ENCODE measurements at regions not wholly inside any gene's neighbourhood (a gene's known extent, or its start where the extent isn't known, plus 50 kb on each side); places are given as distances from the start of the nearest gene placed in this dataset.

- intact Hi-C loops (cut with micrococcal nuclease) = no loop called here
- Histone ChIP-seq H3K9me1 (replicated peaks; ENCODE audit: control insufficient read depth, extremely low read depth, insufficient read depth, low read length) (no peaks in the 10 kb centered on the region), H3K79me2 (ENCODE audit: control insufficient read depth, insufficient read depth, low read length) (no peaks in the 10 kb centered on the region), H2AFZ (ENCODE audit: low read depth, low read length) (no peak overlapping the region), H3K9ac (replicated peaks; ENCODE audit: extremely low read depth, insufficient read depth, low read length) (no peak overlapping the region), H4K20me1 (replicated peaks; ENCODE audit: control insufficient read depth, extremely low read depth, insufficient read depth, low read length) (no peaks in the 10 kb centered on the region), H3K9me3 (replicated peaks; ENCODE audit: control insufficient read depth, insufficient read depth, low read length) (peaks cover 11% of the 10 kb centered on the region), H3K27ac (ENCODE audit: insufficient read depth, low read depth, low read length) (no peak overlapping the region), H3K36me3 (ENCODE audit: control insufficient read depth in 2 of 2, extremely low read depth in 1 of 2, insufficient read depth in 2 of 2, low read length in 2 of 2) (no peaks in the 10 kb centered on the region), H3K4me1 (ENCODE audit: control insufficient read depth, extremely low read depth, insufficient read depth, low read length) (no peaks in the 10 kb centered on the region), H3K4me3 (replicated peaks in 1 of 3; ENCODE audit: insufficient read depth in 1 of 3, low read depth in 1 of 3, low read length in 3 of 3) (no peak overlapping the region), H3K4me2 (ENCODE audit: insufficient read depth, low read length) (no peak overlapping the region), H3K27me3 (ENCODE audit: control insufficient read depth in 2 of 2, insufficient read depth in 2 of 2, low read length in 2 of 2) (no peaks in the 10 kb centered on the region)
- dilution Hi-C loops (cut with MboI; ENCODE audit: extremely low pct_ligation_motif_present, low sequenced_read_pairs) = no loop called here
- BruUV-seq (replicated peaks) = no TSS peak
- FAIRE-seq (no peak), DNase-seq (ENCODE audit: low read depth, low spot score) (no peak)
- ChIA-PET CTCF (no interaction called here), POLR2A (no interaction called here)
- no peak for TF ChIP-seq POLR2AphosphoS5 (IDR thresholded peaks at IDR 0.05; ENCODE audit: insufficient read depth, low read depth, low read length)
- no peak for TF ChIP-seq CTCF (IDR thresholded peaks at IDR 0.05; ENCODE audit: extremely low read depth in 1 of 2, insufficient read depth in 1 of 2, low read depth in 1 of 2, low read length in 2 of 2)
- TF ChIP-seq JUN (IDR thresholded peaks at IDR 0.05; ENCODE audit: borderline replicate concordance, insufficient read depth, insufficient read length, low read depth) = no peak
- no peak for TF ChIP-seq MYC (IDR thresholded peaks at IDR 0.05; ENCODE audit: low read depth, low read length)
- TF ChIP-seq EZH2 (IDR thresholded peaks at IDR 0.05; ENCODE audit: borderline replicate concordance, low read depth, low read length, severe bottlenecking) = no peak
- TF ChIP-seq MAX (IDR thresholded peaks at IDR 0.05; ENCODE audit: insufficient read depth, insufficient read length) = no peak
- no peak for TF ChIP-seq GATA2 (IDR thresholded peaks at IDR 0.05; ENCODE audit: insufficient read depth, insufficient read length, low read depth, low read length)
- TF ChIP-seq POLR2A (IDR thresholded peaks at IDR 0.05; ENCODE audit: low read depth, low read length) = no peak
- TF ChIP-seq FOS (IDR thresholded peaks at IDR 0.05; ENCODE audit: borderline replicate concordance, insufficient read depth, low read length) = no peak
Observed at GRCh38 chr20:12702312-12702711, 306.5 kb upstream of the SPTLC3 start.
